GM21515 (cell line): ENCODE measurements at regions not wholly inside any gene's neighbourhood (a gene's known extent, or its start where the extent isn't known, plus 50 kb on each side); places are given as distances from the start of the nearest gene placed in this dataset.

Experiments
- ATAC-seq: cut with Tn5 transposase; IDR thresholded peaks from one replicate; pipeline ENCODE4 v1.9.1; 2021; ENCODE audit not compliant: unreplicated experiment

- ATAC-seq = no peak
Measured at GRCh38 chr2:217289907-217290280, 430.0 kb upstream of the TNP1 start.

DNA sequence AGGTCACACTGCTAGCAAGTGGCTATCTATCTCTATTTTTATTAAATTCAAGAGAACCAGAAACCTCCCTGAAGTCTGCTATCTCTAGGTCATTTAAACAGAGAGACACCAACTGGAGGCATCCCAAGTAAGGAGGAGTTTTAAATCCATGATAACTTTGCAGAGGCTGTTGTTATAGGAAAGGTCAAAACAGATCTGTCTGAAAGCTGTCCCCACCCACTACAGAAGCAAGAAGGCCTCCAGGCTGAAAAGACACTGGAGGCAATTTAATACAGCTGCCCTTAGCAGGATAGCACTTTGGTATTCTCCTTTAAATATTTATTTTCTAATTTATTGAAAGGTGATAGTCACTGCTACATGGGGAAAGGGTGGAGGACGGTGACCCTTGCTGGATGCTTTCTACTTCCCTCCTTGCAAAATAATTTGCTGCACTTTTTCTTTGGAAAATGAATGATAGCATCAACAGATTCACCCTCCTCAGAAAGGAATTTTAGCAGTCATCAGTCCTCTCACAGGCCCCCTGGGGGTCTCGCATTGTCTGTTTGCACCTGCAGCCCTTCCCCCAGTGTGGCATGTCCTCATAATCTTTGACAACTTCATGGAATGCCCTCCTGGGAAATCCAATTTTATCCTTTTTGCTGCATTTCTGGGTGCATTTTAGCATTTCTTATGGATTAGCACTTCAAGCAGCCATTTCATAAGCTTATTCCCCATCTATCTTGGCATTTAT is 429.5 kb upstream of the TNP1 start:
- no peak for ATAC-seq

- ATAC-seq = no peak
Measured at GRCh38 chr2:217288472-217289063, 428.7 kb upstream of the TNP1 start.

GRCh38 chr2:217286833-217287232 is 427.0 kb upstream of the TNP1 start:
- ATAC-seq = no peak

DNA sequence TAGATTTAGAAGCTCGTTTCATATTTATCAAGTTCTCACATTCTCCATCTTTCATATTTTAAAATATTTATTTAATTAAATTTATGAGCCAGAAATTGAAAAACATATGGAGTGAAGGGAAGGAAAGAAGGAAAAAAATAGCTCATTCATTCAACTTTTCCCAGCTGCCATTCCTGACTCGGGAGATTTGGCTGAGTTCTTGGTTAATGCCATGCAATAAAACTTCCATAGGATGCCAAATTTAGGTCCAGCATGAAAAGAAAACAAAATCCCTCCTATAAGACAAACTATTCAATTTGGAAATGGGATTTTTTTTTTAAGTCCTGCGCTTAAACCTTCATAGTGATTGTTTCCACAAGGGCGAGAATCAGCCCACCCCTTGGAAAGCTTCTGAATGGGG is 426.1 kb upstream of the TNP1 start:
- no peak for ATAC-seq

DNA sequence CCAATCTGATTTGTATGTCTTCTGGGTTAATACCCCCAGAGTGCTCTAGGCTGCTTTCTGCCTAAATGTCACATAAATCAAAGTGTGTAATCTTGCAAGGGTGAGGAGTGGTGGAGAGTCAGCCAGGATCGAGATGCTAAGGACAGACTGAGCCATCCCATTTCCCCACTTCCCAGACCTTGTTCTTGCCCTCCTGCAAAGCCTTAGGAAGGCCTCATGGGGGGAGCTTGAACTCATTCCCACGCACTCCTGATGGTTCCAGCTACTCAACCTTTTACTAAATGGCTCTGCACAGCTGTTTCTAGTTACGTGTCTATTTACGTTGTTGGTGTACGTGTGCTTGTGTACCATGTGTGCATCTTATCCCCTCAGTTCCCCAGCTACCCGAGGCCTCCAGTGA is 423.6 kb upstream of the TNP1 start:
- ATAC-seq = no peak

- no peak for ATAC-seq
Measured at GRCh38 chr2:217282531-217282930, 422.7 kb upstream of the TNP1 start.

DNA sequence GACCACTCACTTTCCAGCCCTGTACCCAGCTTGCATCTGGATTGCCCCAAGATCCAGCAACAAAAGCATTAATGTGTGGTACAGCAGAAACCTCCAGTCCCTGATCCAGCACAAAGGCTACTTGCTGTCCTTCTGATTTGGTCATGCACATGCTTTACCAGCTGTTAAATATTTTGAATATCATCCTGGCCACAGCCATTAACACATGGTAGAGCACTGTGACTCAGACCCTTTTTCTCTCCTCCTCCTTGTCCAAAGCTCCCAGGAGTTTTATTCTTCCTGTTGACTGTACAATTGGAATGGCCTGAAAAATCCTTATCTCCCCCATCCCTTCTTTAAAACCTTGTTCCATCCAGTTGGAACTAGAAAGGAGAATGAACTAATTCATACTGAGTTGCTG is 419.7 kb upstream of the TNP1 start:
- ATAC-seq = no peak

DNA sequence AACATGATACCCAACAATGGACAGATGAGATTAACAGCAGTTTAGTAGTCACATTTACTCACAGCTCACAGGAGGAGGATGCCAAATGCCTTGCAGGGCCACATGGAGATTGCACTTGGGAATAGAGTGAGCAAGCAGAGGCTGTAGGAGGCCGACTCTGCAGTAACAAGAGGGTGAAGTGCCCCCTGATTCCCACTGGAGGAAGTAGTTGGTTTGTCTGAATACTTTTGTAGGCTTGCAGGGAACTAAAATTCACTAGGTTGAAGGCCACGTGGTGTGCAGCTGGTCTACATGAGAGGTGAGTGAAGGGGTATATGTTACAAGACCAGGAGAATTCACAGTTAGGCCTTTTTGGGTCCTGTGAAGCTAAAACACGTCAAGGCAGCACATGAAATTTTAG is 419.3 kb upstream of the TNP1 start:
- no peak for ATAC-seq

- ATAC-seq = no peak
Measured at GRCh38 chr2:217277646-217278398, 418.0 kb upstream of the TNP1 start.

DNA sequence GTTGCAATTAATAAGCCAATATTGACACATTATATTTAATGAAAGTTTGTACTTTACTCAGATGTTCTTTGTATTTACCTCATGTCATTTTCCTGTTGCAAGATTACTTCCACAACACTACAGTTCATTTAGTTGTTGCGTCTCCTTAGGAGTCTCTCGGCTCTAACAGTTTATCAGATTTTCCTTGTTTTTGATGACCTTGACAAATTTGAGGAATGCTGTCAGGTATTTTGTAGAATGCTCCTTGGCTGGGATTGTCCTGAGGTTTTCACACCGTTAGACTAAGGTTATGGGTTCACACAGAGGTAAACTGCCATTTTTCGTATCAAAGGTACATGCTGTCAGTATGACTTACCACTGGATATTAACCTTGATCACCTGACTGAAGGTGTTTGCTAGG is 416.6 kb upstream of the TNP1 start:
- ATAC-seq = no peak

DNA sequence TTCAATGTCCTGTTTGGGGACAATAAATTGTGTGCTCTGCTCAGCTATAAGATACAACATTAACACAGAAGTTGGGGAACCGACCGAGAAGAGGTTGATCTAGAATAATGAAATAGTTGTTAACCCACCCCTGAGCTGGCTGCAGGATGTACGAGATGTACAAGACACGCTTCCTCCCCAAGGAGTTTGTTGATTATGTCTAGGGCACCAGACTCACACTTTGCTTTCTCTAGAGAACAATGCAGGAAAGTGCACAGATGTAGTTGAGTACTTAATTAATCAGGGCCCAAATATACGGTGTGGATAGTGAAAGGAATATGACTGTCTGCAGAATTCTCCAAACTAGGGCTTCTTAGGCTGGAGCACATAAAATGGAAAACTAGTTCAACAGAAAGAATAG is 415.2 kb upstream of the TNP1 start:
- ATAC-seq = no peak

DNA sequence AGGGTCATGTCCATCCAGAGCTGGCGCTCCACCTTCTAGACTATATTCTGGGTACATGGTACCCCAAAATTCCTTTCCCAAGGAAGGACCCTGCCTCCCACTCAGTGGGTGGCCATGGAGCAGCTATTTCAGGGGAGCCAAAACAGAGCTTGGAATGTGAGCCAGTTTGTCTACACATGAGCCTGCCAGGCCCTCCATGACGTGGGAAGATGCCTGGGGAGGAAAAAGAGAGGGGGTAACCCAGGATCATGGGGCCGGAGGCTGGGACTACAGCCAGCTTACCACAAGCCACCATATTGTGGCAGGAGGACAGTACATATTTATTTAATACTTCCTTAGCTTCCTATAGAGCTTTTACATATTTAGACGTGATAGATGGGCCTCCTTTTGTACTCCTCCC is 414.7 kb upstream of the TNP1 start:
- no peak for ATAC-seq

DNA sequence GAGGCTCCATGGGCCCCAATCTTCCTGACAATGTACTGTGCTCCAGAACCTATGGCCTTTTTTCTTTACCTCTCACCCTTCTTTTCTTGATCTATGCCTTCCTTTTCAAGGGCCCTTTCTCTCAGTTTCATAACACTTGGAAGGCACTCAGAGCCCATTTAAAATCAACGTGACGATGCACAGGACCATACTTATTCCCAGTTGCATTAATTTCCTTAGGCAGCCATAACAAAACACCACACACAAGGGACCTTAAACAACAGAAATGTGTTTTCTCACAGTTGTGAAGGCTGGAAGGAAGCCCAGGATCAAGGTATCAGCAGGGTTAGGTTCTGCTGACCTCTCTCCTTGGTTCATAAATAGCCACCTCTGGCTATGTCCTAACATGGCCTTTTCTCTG is 414.0 kb upstream of the TNP1 start:
- ATAC-seq = no peak

- no peak for ATAC-seq
Measured at GRCh38 chr2:217273162-217273561, 413.3 kb upstream of the TNP1 start.

- ATAC-seq = no peak
Measured at GRCh38 chr2:217271813-217272212, 411.9 kb upstream of the TNP1 start.

- ATAC-seq = no peak
Measured at GRCh38 chr2:217270485-217271121, 410.7 kb upstream of the TNP1 start.

DNA sequence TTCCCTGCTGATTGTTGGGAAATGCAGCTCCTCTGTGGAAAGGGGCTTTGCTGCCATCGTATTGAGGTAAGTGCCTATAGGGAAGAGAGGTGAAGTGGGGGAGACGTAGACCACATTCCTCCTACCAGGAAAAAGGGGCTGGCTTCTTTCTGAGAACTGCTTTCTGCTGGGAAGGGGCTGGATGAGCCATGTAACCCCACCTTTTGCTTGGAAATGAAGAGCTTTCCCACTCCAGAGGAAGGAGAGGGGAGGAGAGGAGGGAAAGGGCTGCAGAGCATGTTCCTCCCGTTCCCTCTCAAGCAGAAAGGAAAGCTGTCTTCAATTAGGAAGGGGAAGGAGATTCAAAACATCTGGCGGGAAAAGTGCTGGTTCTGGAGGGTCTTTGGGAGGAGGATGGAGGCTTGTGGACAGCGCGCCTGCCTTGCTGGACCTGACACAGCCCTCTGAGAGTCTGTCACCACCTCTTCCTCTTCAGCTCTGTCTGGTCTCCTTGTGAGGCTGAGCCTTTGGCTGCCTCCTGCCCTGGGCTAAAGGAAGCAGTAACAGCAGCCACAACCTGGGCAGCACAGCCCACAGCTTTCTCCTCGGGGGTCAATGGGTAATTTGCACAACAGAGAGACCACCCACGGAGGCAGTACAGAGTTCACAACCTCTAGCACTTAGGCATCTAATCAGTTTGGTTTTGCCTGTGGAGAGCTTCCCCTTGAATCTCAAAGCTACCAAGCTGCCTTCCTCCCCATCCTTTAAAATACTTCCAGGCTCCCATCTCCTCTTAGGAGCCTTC is 410.0 kb upstream of the TNP1 start:
- ATAC-seq = no peak

GRCh38 chr2:217268978-217269377 is 409.1 kb upstream of the TNP1 start:
- no peak for ATAC-seq

DNA sequence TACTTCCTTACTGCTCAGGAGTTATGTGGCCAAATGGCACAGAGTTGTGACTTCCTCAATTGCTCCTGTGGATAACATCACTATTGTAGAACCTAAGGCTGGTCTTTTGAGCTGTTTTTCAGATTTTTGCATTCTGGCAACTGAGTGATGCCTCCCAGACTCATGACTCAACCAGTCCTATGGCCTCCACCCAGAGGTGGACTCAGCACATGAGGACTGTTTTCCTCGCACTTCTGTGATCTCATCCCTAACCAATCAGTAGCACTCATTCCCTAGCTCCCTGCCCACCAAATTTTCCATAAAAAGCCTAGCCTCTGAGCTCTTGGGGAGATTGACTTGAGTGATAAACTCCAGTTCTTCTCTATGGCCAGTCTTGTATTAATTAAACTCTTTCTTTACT is 407.9 kb upstream of the TNP1 start:
- ATAC-seq = no peak

GRCh38 chr2:217263756-217264155 is 403.9 kb upstream of the TNP1 start:
- ATAC-seq = no peak
